Mesenchymal stem cell (in vitro differentiated cells and primary cell): ENCODE measurements at regions not wholly inside any gene's neighbourhood (a gene's known extent, or its start where the extent isn't known, plus 50 kb on each side); places are given as distances from the start of the nearest gene placed in this dataset. TPM values are rescaled to one million over a fixed set of nuclear protein-coding genes. Genes with fewer than 3 reads are reported as not detected.

Experiments used
- small RNA-seq: library from polyadenylated mRNA; stranded (forward); fragments of <200 nt; extraction: miRNeasy Mini kit (QIAGEN cat#:217004); gene quantifications from one replicate; pipeline ENCODE3, GENCODE V24; 2013; ENCODE audit warnings: low read depth

Small RNAs in the stretch of these regions (small RNA-seq; reads per million reads assigned to genes)
- not detected for gene AC073916.1
